ENCODE measurements at regions not wholly inside any gene's neighbourhood (a gene's known extent, or its start where the extent isn't known, plus 50 kb on each side); places are given as distances from the start of the nearest gene placed in this dataset.
A peak's percentile ranks its signal among the peaks of the same experiment; 100 is the strongest.

DNA sequence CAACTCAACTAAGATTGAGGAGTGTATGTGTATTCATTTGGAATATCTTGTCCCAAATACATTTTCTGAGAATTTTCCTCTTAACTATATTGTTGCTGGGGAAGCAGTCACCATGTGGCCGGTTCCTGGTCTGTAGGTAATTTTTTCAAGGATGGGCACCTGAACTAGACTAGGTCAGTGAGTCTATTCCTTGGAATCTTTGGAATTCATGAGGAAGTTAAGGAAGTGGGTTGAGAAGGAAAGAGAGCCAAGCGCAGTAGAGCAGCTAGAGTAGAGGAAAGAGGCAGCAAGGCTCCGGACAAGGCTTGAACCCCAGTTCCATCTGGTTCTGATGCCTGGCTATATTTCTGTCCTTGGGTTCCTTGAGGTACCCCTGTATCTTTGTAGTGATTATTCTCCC, 183.7 kb downstream of the DACT1 start:
- Histone ChIP-seq H3K36me3 (ENCODE audit: control insufficient read depth, insufficient read depth, low read length) (no peaks in the 10 kb centered on the region), H3K4me1 (ENCODE audit: control insufficient read depth, insufficient read depth, low read length) (peaks cover 9% of the 10 kb centered on the region), H3K27me3 (ENCODE audit: control insufficient read depth, insufficient read depth, low read length) (no peaks in the 10 kb centered on the region), H3K4me3 (ENCODE audit: low read length) (no peak overlapping the region), H3K27ac (ENCODE audit: low read length) (no peak overlapping the region), H3K9me3 (replicated peaks; ENCODE audit: control insufficient read depth, low read depth, low read length) (no peaks in the 10 kb centered on the region)
- DNase-seq, result no peak
- 100% methylated on average over 3 of the region's 3 CpGs for WGBS (ENCODE audit: insufficient coverage)

DNA sequence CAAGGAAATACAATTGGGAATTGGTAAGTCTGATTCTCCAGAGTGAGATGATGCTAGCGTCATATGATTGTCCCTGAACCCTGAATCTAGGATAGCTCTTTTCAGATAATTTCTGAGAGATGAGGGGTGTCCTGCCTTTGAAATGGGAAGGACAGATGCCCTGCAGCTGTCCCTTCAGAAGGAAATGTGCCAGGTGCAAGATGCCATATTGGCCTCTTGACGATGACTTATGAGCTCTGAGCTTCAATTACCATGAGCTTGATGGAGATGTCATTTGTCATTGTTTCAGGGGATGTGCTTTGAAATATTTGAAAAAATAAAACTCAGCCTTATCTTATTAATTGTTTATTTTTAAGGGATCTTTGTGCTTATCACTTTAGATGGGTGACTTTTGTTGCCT, 185.1 kb downstream of the DACT1 start:
- peak overlapping the region; percentile 29 for H3K27ac ChIP-seq (ENCODE audit: low read length)
- no peak for DNase-seq

DNA sequence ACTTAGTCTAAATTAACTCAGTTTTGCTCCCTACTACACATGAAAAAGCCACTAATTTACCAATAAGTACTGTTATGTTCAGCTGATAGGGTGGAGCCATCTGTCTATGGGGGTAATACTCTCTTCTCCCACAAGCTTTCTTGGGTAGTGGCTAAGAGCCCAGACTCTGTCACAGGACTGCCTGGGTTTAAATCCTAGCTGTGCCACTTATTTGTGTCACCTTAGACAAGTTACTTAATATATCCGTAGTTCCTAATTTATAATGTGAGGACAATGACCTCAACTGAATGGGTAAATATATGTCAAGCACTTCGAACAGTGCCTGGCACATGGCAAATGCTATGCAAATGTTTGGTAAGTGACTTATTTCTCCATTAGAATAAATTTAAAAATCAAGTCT, 185.6 kb downstream of the DACT1 start:
- H3K36me3 ChIP-seq (ENCODE audit: control insufficient read depth, insufficient read depth, low read length), result no peaks in the 10 kb centered on the region
- peaks cover 3% of the 10 kb centered on the region for H3K4me1 ChIP-seq (ENCODE audit: control insufficient read depth, insufficient read depth, low read length)
- H3K4me3 ChIP-seq (ENCODE audit: low read length), result no peak overlapping the region
- DNase-seq, result no peak
- no peaks in the 10 kb centered on the region for H3K27me3 ChIP-seq (ENCODE audit: control insufficient read depth, insufficient read depth, low read length)
- H3K9me3 ChIP-seq (replicated peaks; ENCODE audit: control insufficient read depth, low read depth, low read length), result peaks cover 3% of the 10 kb centered on the region
- H3K27ac ChIP-seq (ENCODE audit: low read length), result peak overlapping the region; percentile 29
- no CpG with 5 or more reads among the region's 2 CpGs for WGBS (ENCODE audit: insufficient coverage)

More for the DNA sequence above, 185.1 kb downstream of the DACT1 start:
- peaks cover 3% of the 10 kb centered on the region for H3K4me1 ChIP-seq (ENCODE audit: control insufficient read depth, insufficient read depth, low read length)
- no peaks in the 10 kb centered on the region for H3K27me3 ChIP-seq (ENCODE audit: control insufficient read depth, insufficient read depth, low read length)
- H3K4me3 ChIP-seq (ENCODE audit: low read length), result no peak overlapping the region
- H3K36me3 ChIP-seq (ENCODE audit: control insufficient read depth, insufficient read depth, low read length), result no peaks in the 10 kb centered on the region
- WGBS (ENCODE audit: insufficient coverage), result 100% methylated on average over 1 of the region's 2 CpGs
- H3K9me3 ChIP-seq (replicated peaks; ENCODE audit: control insufficient read depth, low read depth, low read length), result peaks cover 3% of the 10 kb centered on the region

DNA sequence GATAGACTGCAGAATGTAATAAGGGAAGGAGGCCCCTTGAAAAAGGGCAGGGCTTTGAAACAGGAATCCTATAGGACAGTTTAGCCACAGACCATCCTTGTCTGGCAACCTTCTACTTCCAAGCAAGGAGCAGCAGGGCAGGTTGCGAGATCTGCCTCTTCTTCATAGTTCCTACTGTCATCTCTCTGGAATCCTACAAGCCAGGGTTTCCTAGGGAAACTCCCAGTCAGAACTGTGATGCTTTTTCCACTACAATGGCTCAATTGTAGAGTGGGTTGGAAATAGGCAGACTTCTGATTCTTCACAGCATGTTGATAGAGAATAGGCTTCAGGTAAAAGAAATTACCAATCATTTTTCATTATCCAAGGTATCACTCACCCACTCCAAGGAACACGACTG, 186.3 kb downstream of the DACT1 start:
- H3K36me3 ChIP-seq (ENCODE audit: control insufficient read depth, insufficient read depth, low read length), result no peaks in the 10 kb centered on the region
- peaks cover 3% of the 10 kb centered on the region for H3K9me3 ChIP-seq (replicated peaks; ENCODE audit: control insufficient read depth, low read depth, low read length)
- H3K4me1 ChIP-seq (ENCODE audit: control insufficient read depth, insufficient read depth, low read length), result peaks cover 3% of the 10 kb centered on the region
- H3K27me3 ChIP-seq (ENCODE audit: control insufficient read depth, insufficient read depth, low read length), result no peaks in the 10 kb centered on the region
- no peak for DNase-seq
- no peak overlapping the region for H3K4me3 ChIP-seq (ENCODE audit: low read length)
- WGBS (ENCODE audit: insufficient coverage), result no CpG with 5 or more reads among the region's 2 CpGs
- no peak overlapping the region for H3K27ac ChIP-seq (ENCODE audit: low read length)

DNA sequence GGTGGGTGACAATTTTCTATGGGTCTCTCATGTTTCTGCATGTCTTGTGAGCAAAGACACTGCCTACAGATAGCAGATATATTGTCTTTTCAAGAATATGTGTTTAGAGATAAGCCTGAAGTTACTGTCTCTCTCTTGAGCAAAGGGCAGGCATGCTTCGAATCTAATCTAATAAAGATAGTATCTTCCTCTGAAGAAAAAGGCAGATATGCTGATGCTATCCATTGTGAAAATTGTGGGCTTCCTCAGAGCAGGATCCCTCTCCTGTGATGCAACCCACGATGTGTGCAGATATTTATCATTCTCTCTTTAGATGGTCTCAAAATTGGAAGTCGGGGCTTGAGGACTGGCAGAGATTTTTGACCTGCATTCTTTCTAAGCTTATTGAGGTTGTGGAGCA, 187.0 kb downstream of the DACT1 start:
- no CpG with 5 or more reads among the region's 3 CpGs for WGBS (ENCODE audit: insufficient coverage)
- Histone ChIP-seq H3K9me3 (replicated peaks; ENCODE audit: control insufficient read depth, low read depth, low read length) (peaks cover 3% of the 10 kb centered on the region), H3K36me3 (ENCODE audit: control insufficient read depth, insufficient read depth, low read length) (no peaks in the 10 kb centered on the region), H3K4me3 (ENCODE audit: low read length) (no peak overlapping the region), H3K27ac (ENCODE audit: low read length) (no peak overlapping the region), H3K27me3 (ENCODE audit: control insufficient read depth, insufficient read depth, low read length) (no peaks in the 10 kb centered on the region), H3K4me1 (ENCODE audit: control insufficient read depth, insufficient read depth, low read length) (peaks cover 3% of the 10 kb centered on the region)
- no peak for DNase-seq

DNA sequence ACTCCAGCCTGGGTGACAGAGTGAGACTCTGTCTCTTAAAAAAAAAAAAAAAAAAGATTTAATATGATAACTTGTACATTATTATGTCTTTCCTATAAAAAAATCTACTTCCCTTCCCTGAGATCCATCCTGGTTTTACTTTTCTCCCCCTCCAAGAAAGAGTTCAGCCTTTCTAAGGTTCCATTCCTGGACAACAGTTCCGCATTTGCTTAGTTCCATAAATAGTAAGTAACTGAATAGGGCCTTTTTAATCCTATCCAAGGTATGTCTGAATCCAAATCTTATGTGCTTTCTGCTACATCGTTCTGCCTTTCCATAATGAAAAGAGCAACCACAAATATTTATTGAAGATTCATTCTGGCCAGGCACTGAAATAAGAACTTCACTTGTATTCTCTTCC, 187.8 kb downstream of the DACT1 start:
- H3K27ac ChIP-seq (ENCODE audit: low read length), result no peak overlapping the region
- WGBS (ENCODE audit: insufficient coverage), result no CpG with 5 or more reads among the region's 2 CpGs
- DNase-seq, result peak; percentile 82

DNA sequence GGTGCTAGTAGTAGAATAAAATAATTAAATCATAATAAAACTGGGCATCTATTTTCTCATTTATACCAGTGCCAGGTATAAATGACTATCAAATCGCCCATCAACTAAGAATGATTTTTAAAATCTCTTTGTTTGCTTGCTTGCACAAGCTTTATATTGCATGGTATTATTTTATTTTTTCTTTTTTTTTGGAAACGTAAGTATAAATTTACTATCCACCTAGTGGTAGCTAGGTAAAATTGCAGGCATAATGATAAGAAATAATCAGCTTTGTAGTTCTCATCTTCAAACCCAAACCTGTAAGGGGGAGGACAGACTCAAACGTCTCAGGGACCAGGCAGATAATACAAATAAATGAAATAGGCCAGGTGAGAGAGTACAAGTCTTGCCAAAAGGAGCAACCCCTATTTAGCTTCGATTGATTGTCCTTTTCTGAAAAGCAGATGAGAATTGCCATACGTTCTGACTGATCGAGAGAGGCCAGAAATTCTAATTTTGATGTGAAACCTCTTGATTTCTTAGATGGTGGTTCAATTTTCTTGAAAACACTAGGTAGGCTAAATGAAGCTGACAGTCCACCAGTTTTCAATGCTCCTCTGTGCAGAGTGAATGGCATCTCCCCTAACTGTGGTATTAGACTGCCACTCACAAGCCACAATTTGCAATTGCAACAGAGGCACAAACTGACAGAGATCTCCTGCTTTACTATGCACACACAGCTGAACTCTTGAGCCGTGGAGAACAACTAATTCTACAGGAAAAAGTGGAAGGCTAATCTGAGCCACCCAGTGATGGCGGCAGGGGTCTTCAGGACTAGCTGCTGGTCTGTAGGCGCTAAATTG, 189.3 kb downstream of the DACT1 start:
- no peak overlapping the region for H3K27ac ChIP-seq (ENCODE audit: low read length)
- H3K36me3 ChIP-seq (ENCODE audit: control insufficient read depth, insufficient read depth, low read length), result no peaks in the 10 kb centered on the region
- H3K27me3 ChIP-seq (ENCODE audit: control insufficient read depth, insufficient read depth, low read length), result no peaks in the 10 kb centered on the region
- H3K4me3 ChIP-seq (ENCODE audit: low read length), result no peak overlapping the region
- peaks cover 3% of the 10 kb centered on the region for H3K9me3 ChIP-seq (replicated peaks; ENCODE audit: control insufficient read depth, low read depth, low read length)
- peaks cover 5% of the 10 kb centered on the region for H3K4me1 ChIP-seq (ENCODE audit: control insufficient read depth, insufficient read depth, low read length)
- DNase-seq, result no peak
- WGBS (ENCODE audit: insufficient coverage), result 98% methylated on average over 6 of the region's 9 CpGs

More for the DNA sequence above, 187.8 kb downstream of the DACT1 start:
- H3K36me3 ChIP-seq (ENCODE audit: control insufficient read depth, insufficient read depth, low read length), result no peaks in the 10 kb centered on the region
- H3K27me3 ChIP-seq (ENCODE audit: control insufficient read depth, insufficient read depth, low read length), result no peaks in the 10 kb centered on the region
- H3K4me1 ChIP-seq (ENCODE audit: control insufficient read depth, insufficient read depth, low read length), result peaks cover 3% of the 10 kb centered on the region
- no peak overlapping the region for H3K4me3 ChIP-seq (ENCODE audit: low read length)
- peaks cover 3% of the 10 kb centered on the region for H3K9me3 ChIP-seq (replicated peaks; ENCODE audit: control insufficient read depth, low read depth, low read length)

DNA sequence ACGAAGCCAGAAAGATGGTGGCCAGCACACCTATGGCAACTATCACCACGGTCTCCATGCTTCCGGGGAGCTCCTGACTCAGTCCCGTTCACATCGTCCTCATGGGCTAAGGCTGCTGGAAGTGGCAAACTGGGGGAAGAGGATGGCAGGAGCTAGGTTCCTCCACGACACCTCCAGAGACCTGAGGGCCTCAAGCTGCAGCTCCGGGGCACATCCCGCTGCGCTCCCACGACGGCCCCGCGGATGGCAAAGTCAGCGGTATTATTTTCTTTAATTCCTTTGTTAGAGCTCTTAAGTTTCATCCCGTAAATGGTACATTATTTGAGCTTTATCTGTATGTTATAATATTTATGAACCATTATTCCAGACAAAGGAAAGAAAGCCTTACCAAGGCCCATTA, 190.5 kb downstream of the DACT1 start:
- Histone ChIP-seq H3K4me3 (ENCODE audit: low read length) (no peak overlapping the region), H3K27ac (ENCODE audit: low read length) (no peak overlapping the region), H3K27me3 (ENCODE audit: control insufficient read depth, insufficient read depth, low read length) (no peaks in the 10 kb centered on the region), H3K9me3 (replicated peaks; ENCODE audit: control insufficient read depth, low read depth, low read length) (peaks cover 3% of the 10 kb centered on the region), H3K4me1 (ENCODE audit: control insufficient read depth, insufficient read depth, low read length) (peaks cover 6% of the 10 kb centered on the region), H3K36me3 (ENCODE audit: control insufficient read depth, insufficient read depth, low read length) (no peaks in the 10 kb centered on the region)
- 95% methylated on average over 7 of the region's 15 CpGs for WGBS (ENCODE audit: insufficient coverage)
- no peak for DNase-seq

DNA sequence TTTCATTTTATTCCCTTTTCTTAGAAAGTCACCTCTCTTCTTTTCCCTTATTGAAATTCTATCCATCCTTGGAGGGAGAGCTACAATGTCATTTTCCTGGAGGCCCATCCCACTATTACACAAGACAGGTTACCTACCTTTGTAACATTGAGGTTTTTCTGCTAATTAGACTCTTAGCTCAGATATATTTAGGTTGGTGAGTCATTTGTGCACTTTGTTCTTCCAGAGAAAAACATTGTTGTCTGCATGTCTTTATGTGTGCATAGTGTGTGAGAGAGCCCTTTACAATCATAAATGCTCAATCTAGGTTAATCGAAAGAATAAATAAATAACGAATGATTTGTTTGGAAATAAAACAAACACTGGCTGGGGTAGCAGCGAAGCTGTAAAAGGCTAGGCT, 191.8 kb downstream of the DACT1 start:
- 90% methylated on average over 2 of the region's 3 CpGs for WGBS (ENCODE audit: insufficient coverage)
- no peak overlapping the region for H3K4me3 ChIP-seq (ENCODE audit: low read length)
- no peaks in the 10 kb centered on the region for H3K36me3 ChIP-seq (ENCODE audit: control insufficient read depth, insufficient read depth, low read length)
- H3K27me3 ChIP-seq (ENCODE audit: control insufficient read depth, insufficient read depth, low read length), result peaks cover 2% of the 10 kb centered on the region
- H3K27ac ChIP-seq (ENCODE audit: low read length), result no peak overlapping the region
- H3K4me1 ChIP-seq (ENCODE audit: control insufficient read depth, insufficient read depth, low read length), result peaks cover 5% of the 10 kb centered on the region
- H3K9me3 ChIP-seq (replicated peaks; ENCODE audit: control insufficient read depth, low read depth, low read length), result peaks cover 3% of the 10 kb centered on the region
- no peak for DNase-seq

DNA sequence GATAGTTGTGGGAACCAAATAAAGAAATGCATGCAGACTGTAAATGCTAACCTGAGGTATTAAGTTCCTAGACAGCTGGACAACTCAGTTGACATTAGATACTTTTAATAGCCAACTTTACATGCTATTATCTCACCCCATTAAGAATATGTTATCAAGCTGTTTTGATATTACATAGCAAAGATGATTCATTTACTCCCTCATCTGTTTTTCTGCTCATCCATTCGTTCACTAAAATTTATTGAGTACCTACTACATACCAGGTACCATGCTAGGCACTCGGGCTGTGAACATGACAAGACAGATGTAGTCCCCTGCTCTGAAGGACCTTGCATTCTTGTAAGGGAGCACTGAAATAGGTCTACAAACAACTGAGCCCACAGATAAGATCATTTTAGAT, 192.4 kb downstream of the DACT1 start:
- H3K4me1 ChIP-seq (ENCODE audit: control insufficient read depth, insufficient read depth, low read length), result peaks cover 5% of the 10 kb centered on the region
- no CpG with 5 or more reads among the region's 2 CpGs for WGBS (ENCODE audit: insufficient coverage)
- H3K27me3 ChIP-seq (ENCODE audit: control insufficient read depth, insufficient read depth, low read length), result peaks cover 2% of the 10 kb centered on the region

More for the DNA sequence above, 192.4 kb downstream of the DACT1 start:
- Histone ChIP-seq H3K9me3 (replicated peaks; ENCODE audit: control insufficient read depth, low read depth, low read length) (peaks cover 3% of the 10 kb centered on the region), H3K27ac (ENCODE audit: low read length) (no peak overlapping the region), H3K36me3 (ENCODE audit: control insufficient read depth, insufficient read depth, low read length) (no peaks in the 10 kb centered on the region), H3K4me3 (ENCODE audit: low read length) (no peak overlapping the region)
- no peak for DNase-seq

All from muscle of leg (tissue), 3 donors.